Brain microvascular endothelial cell (primary cell): ENCODE measurements at regions not wholly inside any gene's neighbourhood (a gene's known extent, or its start where the extent isn't known, plus 50 kb on each side); places are given as distances from the start of the nearest gene placed in this dataset.

Experiments
- DNase-seq: peaks from one replicate; pipeline ENCODE4 v3.0.0-alpha.2; 2020
- H3K27ac ChIP-seq: fragments of 250-450 bp; sonication (Bioruptor Pico); 2 replicates; pipeline ENCODE4 v1.5.1; 2020; ENCODE audit warnings: mild to moderate bottlenecking, moderate library complexity
- H3K27me3 ChIP-seq: fragments of 250-450 bp; sonication (Bioruptor Pico); replicated peaks from 2 replicates; pipeline ENCODE4 v1.5.1; 2020; ENCODE audit warnings: mild to moderate bottlenecking
- H3K36me3 ChIP-seq: fragments of 250-450 bp; sonication (Bioruptor Pico); replicated peaks from 2 replicates; pipeline ENCODE4 v1.5.1; 2020; ENCODE audit warnings: mild to moderate bottlenecking
- H3K4me3 ChIP-seq: 2 replicates; pipeline ENCODE4 v1.5.1; 2011; ENCODE audit warnings: low read depth, mild to moderate bottlenecking, control low read depth, low read length, moderate library complexity
- CTCF ChIP-seq: IDR thresholded peaks from 2 replicates; pipeline ENCODE4 v1.5.1; 2011; ENCODE audit warnings: low read depth, mild to moderate bottlenecking, moderate library complexity, low read length, control low read depth, inconsistent platforms; ENCODE audit errors: missing control alignments
- in situ Hi-C: cut with HindIII; loops from 2 replicates; pipeline ENCODE4 v1.10.0; 2017; ENCODE audit warnings: low sequenced_read_pairs, low pct_ligation_motif_present

GRCh38 chr16:63614429-63614828, 1507.4 kb downstream of the CDH11 start:
- TF ChIP-seq CTCF: no peak
- H3K27ac ChIP-seq: no peak overlapping the region

GRCh38 chr16:63613701-63614100, 1508.2 kb downstream of the CDH11 start:
- no peak overlapping the region for H3K27ac ChIP-seq
- TF ChIP-seq CTCF: no peak
- peak; percentile 3 for DNase-seq
- no peak overlapping the region for H3K4me3 ChIP-seq
- in situ Hi-C loops: no loop called here
- no peaks in the 10 kb centered on the region for H3K36me3 ChIP-seq
- H3K27me3 ChIP-seq: no peaks in the 10 kb centered on the region

More at GRCh38 chr16:63614429-63614828, 1507.4 kb downstream of the CDH11 start:
- no peaks in the 10 kb centered on the region for H3K27me3 ChIP-seq
- H3K4me3 ChIP-seq: no peak overlapping the region
- in situ Hi-C loops: no loop called here
- peak; percentile 7 for DNase-seq
- H3K36me3 ChIP-seq: no peaks in the 10 kb centered on the region

- Histone ChIP-seq H3K36me3 (no peaks in the 10 kb centered on the region), H3K4me3 (no peak overlapping the region), H3K27me3 (no peaks in the 10 kb centered on the region), H3K27ac (no peak overlapping the region)
- no peak for DNase-seq
- no peak for TF ChIP-seq CTCF
- in situ Hi-C loops: no loop called here
These were observed 1509.2 kb downstream of the CDH11 start for GRCh38 chr16:63612462-63613227.

- Histone ChIP-seq H3K36me3 (no peaks in the 10 kb centered on the region), H3K27me3 (no peaks in the 10 kb centered on the region), H3K27ac (no peak overlapping the region), H3K4me3 (no peak overlapping the region)
- in situ Hi-C loops: no loop called here
- no peak for TF ChIP-seq CTCF
- DNase-seq: no peak
These were observed 1515.1 kb downstream of the CDH11 start for GRCh38 chr16:63606778-63607177.

DNA sequence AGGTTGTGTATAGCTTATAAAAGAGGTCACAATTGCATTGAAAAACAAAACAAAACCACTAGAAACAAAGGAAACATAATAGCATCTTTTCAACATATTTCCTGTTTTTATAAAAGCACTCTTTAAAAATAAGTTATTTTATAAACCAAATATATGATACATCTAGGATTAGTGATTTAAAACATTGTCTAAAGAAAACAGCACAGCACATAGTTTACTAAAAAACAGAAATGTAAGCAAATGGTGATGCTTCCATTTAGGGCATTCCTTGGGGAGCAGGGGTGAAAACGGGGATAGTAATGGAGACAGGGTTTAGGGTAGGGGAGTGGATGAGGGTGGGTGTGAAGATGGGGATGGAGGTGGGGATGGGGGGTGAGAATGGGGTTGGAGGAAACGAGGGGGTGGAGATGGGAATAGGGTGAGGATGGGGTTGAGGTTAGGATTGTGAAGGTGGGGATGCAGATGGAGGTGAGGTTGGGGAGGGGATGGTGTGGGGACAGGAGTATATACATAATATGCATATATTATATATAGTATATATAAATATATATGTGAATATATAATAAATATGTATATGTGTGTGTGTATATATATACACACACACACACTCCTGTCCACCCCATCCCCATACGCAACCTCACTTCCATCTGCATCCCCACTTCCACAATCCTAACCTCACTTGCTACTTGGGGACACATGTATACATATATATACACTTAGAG, 1519.5 kb downstream of the CDH11 start:
- Histone ChIP-seq H3K27me3 (no peaks in the 10 kb centered on the region), H3K36me3 (no peaks in the 10 kb centered on the region), H3K4me3 (no peak overlapping the region), H3K27ac (no peak overlapping the region)
- no peak for TF ChIP-seq CTCF
- in situ Hi-C loops: no loop called here
- DNase-seq: no peak

- H3K4me3 ChIP-seq: no peak overlapping the region
- no peak overlapping the region for H3K27ac ChIP-seq
- H3K27me3 ChIP-seq: no peaks in the 10 kb centered on the region
- DNase-seq: no peak
- TF ChIP-seq CTCF: no peak
- no peaks in the 10 kb centered on the region for H3K36me3 ChIP-seq
- in situ Hi-C loops: no loop called here
These were observed 1525.1 kb downstream of the CDH11 start for GRCh38 chr16:63596716-63597115.
